K562 (cell line): ENCODE measurements at regions not wholly inside any gene's neighbourhood (a gene's known extent, or its start where the extent isn't known, plus 50 kb on each side); places are given as distances from the start of the nearest gene placed in this dataset.

Experiments
- ATAC-seq: fragments of 200-7000 bp; cut with Tn5 transposase; 3 replicates; pipeline ENCODE4 v1.9.1; 2020; ENCODE audit warnings: moderate library complexity
- BruUV-seq: library from RNA; stranded (reverse); fragments of 400-500 nt; replicated peaks from 2 replicates; lab custom pipeline; 2021; lab: Mats Ljungman, UMichigan
- CTCF ChIA-PET: fragments of 300-600 bp; formaldehyde crosslinking; extraction: SDS; loops from one replicate; lab custom pipeline; 2021; ENCODE audit warnings: low intra/inter-chr PET ratio; lab: Yijun Ruan, JAX
- POLR2A ChIA-PET: fragments of 300-600, 350-650 bp; sonication (Branson Sonifier 250); formaldehyde crosslinking; extraction: SDS; loops from one replicate; lab custom pipeline; 2021; ENCODE audit warnings: antibody characterized with exemption, inconsistent platforms; lab: Yijun Ruan, JAX
- DNase-seq, 4 experiments: peaks; one replicate each; pipeline versions ENCODE4 v3.0.0 to v3.0.0-alpha.2; 2011 to 2018; ENCODE audit warnings: low spot score in 3 of 4, mixed read lengths in 3 of 4; ENCODE audit errors: extremely low read depth in 1 of 4
- FAIRE-seq: peaks from 2 replicates; lab custom pipeline; 2011; peaks lifted over from hg19 to GRCh38; lab: Jason Lieb, UNC
- H2AFZ ChIP-seq: 2 replicates; pipeline ENCODE4 v1.6.0; 2011; ENCODE audit warnings: low read depth, low read length, control low read depth, inconsistent platforms
- H3K27ac ChIP-seq: fragments of 200-600 bp; 3 replicates; pipeline ENCODE4 v1.8.0; 2011; ENCODE audit warnings: low read depth, mild to moderate bottlenecking, control low read depth, inconsistent platforms, low read length, moderate library complexity, mixed read lengths; ENCODE audit errors: extremely low read depth
- H3K27me3 ChIP-seq, 2 experiments: fragments of 300-600 bp in 1 of 2; 2 replicates in 1 of 2; 3 replicates in 1 of 2; pipeline versions ENCODE4 v1.6.0 to v1.8.0; 2011; ENCODE audit warnings: inconsistent platforms in 2 of 2, low read length in 2 of 2, mild to moderate bottlenecking in 1 of 2, mixed read lengths in 1 of 2, moderate library complexity in 1 of 2; ENCODE audit not compliant: control insufficient read depth in 2 of 2, insufficient read depth in 2 of 2
- H3K36me3 ChIP-seq: fragments of 300-600 bp; 3 replicates; pipeline ENCODE4 v1.8.0; 2011; ENCODE audit warnings: mild to moderate bottlenecking, low read length, inconsistent platforms; ENCODE audit not compliant: control insufficient read depth, insufficient read depth
- H3K4me1 ChIP-seq, 2 experiments: fragments of 200-600 bp in 1 of 2; replicated peaks in 1 of 2; 2 replicates in 1 of 2; 3 replicates in 1 of 2; pipeline versions ENCODE4 v1.5.1 to v1.8.0; 2011; ENCODE audit warnings: inconsistent platforms in 2 of 2, low read length in 2 of 2, mild to moderate bottlenecking in 1 of 2, mixed read lengths in 1 of 2, moderate library complexity in 1 of 2; ENCODE audit not compliant: control insufficient read depth in 2 of 2, insufficient read depth in 2 of 2
- H3K4me2 ChIP-seq: 2 replicates; pipeline ENCODE4 v1.6.1; 2011; ENCODE audit warnings: low read length, control low read depth, inconsistent platforms, mixed read lengths; ENCODE audit not compliant: insufficient read depth
- H3K4me3 ChIP-seq: fragments of 200-600 bp; sonication (generic), shearing (Covaris generic); 2 replicates; pipeline ENCODE4 v1.5.1; 2016; ENCODE audit warnings: control low read depth, inconsistent platforms
- H3K79me2 ChIP-seq: fragments of 200-600 bp; 3 replicates; pipeline ENCODE4 v1.8.0; 2011; ENCODE audit warnings: low read length, inconsistent platforms; ENCODE audit not compliant: control insufficient read depth, insufficient read depth
- H3K9ac ChIP-seq, 2 experiments: 2 replicates each; pipeline versions ENCODE4 v1.6.0 to v1.6.1; 2011; ENCODE audit warnings: low read depth in 2 of 2, low read length in 2 of 2, control low read depth in 1 of 2, inconsistent platforms in 1 of 2, mild to moderate bottlenecking in 1 of 2, mixed read lengths in 1 of 2; ENCODE audit not compliant: insufficient read depth in 1 of 2
- H3K9me1 ChIP-seq: one replicate; pipeline ENCODE4 v1.6.0; 2011; ENCODE audit warnings: inconsistent platforms, mild to moderate bottlenecking, low read length, moderate library complexity; ENCODE audit not compliant: control insufficient read depth, insufficient read depth
- H3K9me3 ChIP-seq: replicated peaks from 2 replicates; pipeline ENCODE4 v1.5.1; 2011; ENCODE audit warnings: low read depth, low read length, inconsistent platforms; ENCODE audit not compliant: control insufficient read depth, insufficient read depth
- H4K20me1 ChIP-seq: replicated peaks from 2 replicates; pipeline ENCODE4 v1.6.1; 2011; ENCODE audit warnings: low read length, inconsistent platforms, mixed read lengths; ENCODE audit not compliant: control insufficient read depth, insufficient read depth
- BDP1 ChIP-seq: IDR thresholded peaks from 3 replicates; pipeline ENCODE4 v1.6.1; 2011; ENCODE audit not compliant: insufficient read length, insufficient read depth
- CBFA2T3 ChIP-seq: fragments of 450-650 bp; IDR thresholded peaks from 2 replicates; pipeline ENCODE4 v1.6.1; 2017
- COPS2 ChIP-seq: fragments of 450-650 bp; conservative IDR thresholded peaks from 2 replicates; pipeline ENCODE4 v1.6.1; 2016; ENCODE audit warnings: mild to moderate bottlenecking, moderate library complexity
- EP300 ChIP-seq: IDR thresholded peaks from 2 replicates; pipeline ENCODE4 v1.6.1; 2012; ENCODE audit warnings: low read length, improper control_type of control experiment
- FUS ChIP-seq: fragments of 200-400 bp; formaldehyde crosslinking; optimal IDR thresholded peaks from 2 replicates; pipeline ENCODE3; 2017; ENCODE audit warnings: low read depth, low read length
- GTF2A2 ChIP-seq: IDR thresholded peaks from 2 replicates; pipeline ENCODE4 v1.6.1; 2016; ENCODE audit warnings: mild to moderate bottlenecking, missing genetic modification characterization, missing compliant biosample characterization
- MAFG ChIP-seq: fragments of 450-650 bp; conservative IDR thresholded peaks from 2 replicates; pipeline ENCODE4 v1.6.1; 2016; ENCODE audit warnings: missing genetic modification characterization, missing compliant biosample characterization
- MAFK ChIP-seq: IDR thresholded peaks from 2 replicates; pipeline ENCODE4 v1.6.1; 2011; ENCODE audit warnings: low read length, improper control_type of control experiment
- MITF ChIP-seq: IDR thresholded peaks from 2 replicates; pipeline ENCODE4 v1.6.1; 2014; ENCODE audit warnings: antibody characterized with exemption
- NCOA2 ChIP-seq, 2 experiments: fragments of 450-650 bp; IDR thresholded peaks; 2 replicates each; pipeline ENCODE4 v1.6.1; 2018; ENCODE audit warnings: mild to moderate bottlenecking in 2 of 2, moderate library complexity in 1 of 2; ENCODE audit not compliant: partially characterized antibody in 2 of 2
- PKNOX1 ChIP-seq: fragments of 450-650 bp; IDR thresholded peaks from 2 replicates; pipeline ENCODE4 v1.6.1; 2016
- POLR2G ChIP-seq: fragments of 200-400 bp; formaldehyde crosslinking; IDR thresholded peaks from 2 replicates; pipeline ENCODE4 v1.6.1; 2017; ENCODE audit warnings: low read depth, mild to moderate bottlenecking, antibody characterized with exemption, low read length, moderate library complexity
- RREB1 ChIP-seq: fragments of 250-450 bp; sonication (Bioruptor Pico); IDR thresholded peaks from 2 replicates; pipeline ENCODE4 v1.4.0; 2020
- SRSF9 ChIP-seq: fragments of 200-400 bp; formaldehyde crosslinking; IDR thresholded peaks from 2 replicates; pipeline ENCODE4 v1.6.1; 2017; ENCODE audit warnings: low read depth, low read length, borderline replicate concordance
- ZBTB8A ChIP-seq: fragments of 450-650 bp; IDR thresholded peaks from 2 replicates; pipeline ENCODE4 v1.6.1; 2018; ENCODE audit warnings: mild to moderate bottlenecking, moderate library complexity; ENCODE audit not compliant: partially characterized antibody
- ZNF175 ChIP-seq: fragments of 200-800 bp; sonication (Bioruptor generic); IDR thresholded peaks from 2 replicates; pipeline ENCODE4 v1.6.1; 2016; ENCODE audit warnings: low read depth, mild to moderate bottlenecking, missing genetic modification characterization, missing compliant biosample characterization
- ZNF23 ChIP-seq: fragments of 250-450 bp; sonication (Bioruptor Pico); IDR thresholded peaks from 2 replicates; pipeline ENCODE4 v1.4.0; 2020; ENCODE audit warnings: mild to moderate bottlenecking
- ZNF316 ChIP-seq: fragments of 450-650 bp; IDR thresholded peaks from 2 replicates; pipeline ENCODE4 v1.6.1; 2016
- WGBS: fragments of 100-300 bp; shearing (Covaris generic); methylation state at CpG from one replicate; pipeline ENCODE4 v1.1.6; 2016; ENCODE audit warnings: low coverage, mixed read lengths; ENCODE audit not compliant: insufficient coverage; ENCODE audit errors: missing lambda C conversion rate; 5-methylcytosine and 5-hydroxymethylcytosine counted together
- in situ Hi-C: fragments of 300-500 bp; cut with MboI; formaldehyde crosslinking; loops from 4 replicates; pipeline ENCODE4 v1.15.0; 2018; ENCODE audit warnings: inconsistent platforms, mixed read lengths
- intact Hi-C: fragments of 100-400 bp; cut with micrococcal nuclease; formaldehyde crosslinking; loops from 2 replicates; pipeline ENCODE4 v1.14.2; 2022

- intact Hi-C loops = no loop called here
- Histone ChIP-seq H3K9me1 (no peaks in the 10 kb centered on the region), H3K27me3 (no peaks in the 10 kb centered on the region), H3K27ac (no peak overlapping the region), H3K9me3 (no peaks in the 10 kb centered on the region), H3K4me3 (no peak overlapping the region), H3K36me3 (no peaks in the 10 kb centered on the region), H3K79me2 (no peaks in the 10 kb centered on the region), H4K20me1 (no peaks in the 10 kb centered on the region), H3K4me2 (no peak overlapping the region), H3K9ac (no peak overlapping the region), H2AFZ (no peak overlapping the region), H3K4me1 (no peaks in the 10 kb centered on the region)
- ATAC-seq (no peak), DNase-seq (no peak), FAIRE-seq (no peak)
- no TSS peak for BruUV-seq
- WGBS = 0% methylated on average over 1 of the region's 1 CpG
- in situ Hi-C loops = no loop called here
- ChIA-PET POLR2A (no interaction called here), CTCF (no interaction called here)
- TF ChIP-seq ZNF23 (CRISPR knock-in tag) (no peak), GTF2A2 (tag) (no peak), BDP1 (no peak), ZBTB8A (no peak), NCOA2 (IDR thresholded peaks at IDR 0.05; ENCODE audit: partially characterized antibody in 2 of 2) (no peak), ZNF175 (no peak), EP300 (no peak), CBFA2T3 (no peak), MAFG (tag) (peak; percentile 52; the same call in 1 of the 2 replicates), MAFK (peak; percentile 62), FUS (no peak), SRSF9 (no peak), PKNOX1 (no peak), COPS2 (no peak), ZNF316 (peak; percentile 52; the same call in 1 of the 2 replicates), POLR2G (no peak), MITF (no peak), RREB1 (CRISPR knock-in tag) (no peak)
Measured at GRCh38 chr5:60131504-60131903, 238.0 kb upstream of the PDE4D start.
